A549 (cell line): ENCODE measurements at regions not wholly inside any gene's neighbourhood (a gene's known extent, or its start where the extent isn't known, plus 50 kb on each side); places are given as distances from the start of the nearest gene placed in this dataset.
"Not testable (repeated sequence)": the region's sequence is repeated elsewhere in the genome, so short reads cannot be mapped to it uniquely, and the experiment has no call there.

Experiments used
- ATAC-seq, 2 experiments: fragments of 200-7000 bp in 1 of 2; fragments of >200 bp in 1 of 2; cut with Nextera tagmentation in 1 of 2; cut with Tn5 transposase in 1 of 2; 3 replicates each; pipeline versions ENCODE4 v1.8.0 to v1.9.1; 2018 to 2020; ENCODE audit warnings: mild to moderate bottlenecking in 1 of 2, moderate library complexity in 1 of 2
- CTCF ChIA-PET: fragments of 300-600 bp; sonication (Branson Sonifier 250); formaldehyde crosslinking; extraction: SDS; loops from one replicate; lab custom pipeline; 2021; ENCODE audit warnings: antibody characterized with exemption, inconsistent platforms; lab: Yijun Ruan, JAX
- POLR2A ChIA-PET: fragments of 350-600 bp; formaldehyde crosslinking; extraction: SDS; loops from one replicate; lab custom pipeline; 2021; ENCODE audit warnings: antibody characterized with exemption, inconsistent platforms; lab: Yijun Ruan, JAX
- DNase-seq, 2 experiments: peaks; one replicate each; pipeline versions ENCODE4 v3.0.0 to v3.0.0-alpha.2; 2011 to 2016; ENCODE audit warnings: low read depth in 1 of 2, low spot score in 1 of 2
- FAIRE-seq: peaks from 2 replicates; lab custom pipeline; 2011; peaks lifted over from hg19 to GRCh38; lab: Jason Lieb, UNC
- H3K27ac ChIP-seq, 2 experiments: fragments of >200 bp; sonication (Bioruptor Twin); formaldehyde crosslinking; 3 replicates each; pipeline ENCODE4 v1.5.1; 2016 to 2017
- H3K4me1 ChIP-seq: fragments of >200 bp; sonication (Bioruptor Twin); formaldehyde crosslinking; 3 replicates; pipeline ENCODE4 v1.6.1; 2016
- H3K4me2 ChIP-seq: fragments of >200 bp; sonication (Bioruptor Twin); formaldehyde crosslinking; 3 replicates; pipeline ENCODE4 v1.6.1; 2016
- H3K4me3 ChIP-seq: fragments of >200 bp; sonication (Bioruptor Twin); formaldehyde crosslinking; 3 replicates; pipeline ENCODE4 v1.5.1; 2016
- H3K9me3 ChIP-seq: fragments of >200 bp; sonication (Bioruptor Twin); formaldehyde crosslinking; 3 replicates; pipeline ENCODE4 v1.6.1; 2016
- CBX8 ChIP-seq: fragments of 200-600 bp; sonication (generic); IDR thresholded peaks from 2 replicates; pipeline ENCODE4 v1.6.1; 2016
- CEBPB ChIP-seq, 2 experiments: fragments of >200 bp in 1 of 2; sonication (Bioruptor Twin) in 1 of 2; formaldehyde crosslinking in 1 of 2; IDR thresholded peaks; 2 replicates each; pipeline ENCODE4 v1.6.1; 2012 to 2016
- EHMT2 ChIP-seq: fragments of 200-600 bp; sonication (generic); IDR thresholded peaks from 2 replicates; pipeline ENCODE4 v1.6.1; 2016; ENCODE audit warnings: antibody characterized with exemption, low read depth, mild to moderate bottlenecking, moderate library complexity
- EP300 ChIP-seq, 2 experiments: fragments of >200 bp; sonication (Bioruptor Twin); formaldehyde crosslinking; IDR thresholded peaks; 2 replicates in 1 of 2; 3 replicates in 1 of 2; pipeline ENCODE4 v1.6.1; 2016 to 2017
- FOXS1 ChIP-seq: fragments of 250-450 bp; sonication (Bioruptor Pico); IDR thresholded peaks from 2 replicates; pipeline ENCODE4 v1.5.0; 2020; ENCODE audit warnings: mild to moderate bottlenecking, moderate library complexity
- GATA3 ChIP-seq: IDR thresholded peaks from 2 replicates; pipeline ENCODE4 v1.6.1; 2012; ENCODE audit warnings: borderline replicate concordance
- HDAC2 ChIP-seq: fragments of 200-600 bp; sonication (generic); IDR thresholded peaks from 2 replicates; pipeline ENCODE4 v1.6.1; 2016
- HOXA7 ChIP-seq: fragments of 250-450 bp; sonication (Bioruptor Pico); IDR thresholded peaks from 2 replicates; pipeline ENCODE4 v1.5.0; 2020; ENCODE audit warnings: mild to moderate bottlenecking, moderate library complexity
- HOXB13 ChIP-seq: fragments of 250-450 bp; sonication (Bioruptor Pico); IDR thresholded peaks from 2 replicates; pipeline ENCODE4 v1.5.0; 2020; ENCODE audit warnings: low read depth, mild to moderate bottlenecking, moderate library complexity
- HOXB5 ChIP-seq: fragments of 250-450 bp; sonication (Bioruptor Pico); IDR thresholded peaks from 2 replicates; pipeline ENCODE4 v1.5.0; 2020; ENCODE audit warnings: mild to moderate bottlenecking, moderate library complexity
- JUNB ChIP-seq: fragments of >200 bp; sonication (Bioruptor Twin); formaldehyde crosslinking; IDR thresholded peaks from 2 replicates; pipeline ENCODE4 v1.6.1; 2016
- KDM1A ChIP-seq: fragments of 200-600 bp; sonication (generic); IDR thresholded peaks from 2 replicates; pipeline ENCODE4 v1.6.1; 2016; ENCODE audit warnings: low read depth, mild to moderate bottlenecking
- KDM5A ChIP-seq: fragments of 200-600 bp; sonication (generic); IDR thresholded peaks from 2 replicates; pipeline ENCODE4 v1.6.1; 2016; ENCODE audit warnings: antibody characterized with exemption, mild to moderate bottlenecking
- MYC ChIP-seq: IDR thresholded peaks from 2 replicates; pipeline ENCODE4 v1.6.1; 2012; ENCODE audit warnings: mild to moderate bottlenecking, inconsistent platforms, low read length, improper control_type of control experiment, borderline replicate concordance
- PHF8 ChIP-seq: fragments of 200-600 bp; sonication (generic); IDR thresholded peaks from 2 replicates; pipeline ENCODE4 v1.6.1; 2016; ENCODE audit warnings: low read depth, mild to moderate bottlenecking, antibody characterized with exemption, moderate library complexity, borderline replicate concordance
- POLR2A ChIP-seq: IDR thresholded peaks from 2 replicates; pipeline ENCODE4 v1.6.1; 2012; ENCODE audit warnings: mild to moderate bottlenecking, low read length
- RAD21 ChIP-seq, 2 experiments: fragments of >200 bp in 1 of 2; sonication (Bioruptor Twin) in 1 of 2; formaldehyde crosslinking in 1 of 2; IDR thresholded peaks in 1 of 2; conservative IDR thresholded peaks in 1 of 2; 2 replicates in 1 of 2; 3 replicates in 1 of 2; pipeline ENCODE4 v1.6.1; 2012 to 2018; ENCODE audit warnings: inconsistent platforms in 1 of 2
- RARB ChIP-seq: fragments of 250-450 bp; sonication (Bioruptor Pico); IDR thresholded peaks from 2 replicates; pipeline ENCODE4 v1.8.0; 2021; ENCODE audit warnings: mild to moderate bottlenecking, moderate library complexity
- RFX5 ChIP-seq: fragments of 450-650 bp; IDR thresholded peaks from 2 replicates; pipeline ENCODE4 v1.7.1; 2014; ENCODE audit warnings: antibody characterized with exemption, mild to moderate bottlenecking, moderate library complexity
- RNF2 ChIP-seq: fragments of 200-600 bp; sonication (generic); IDR thresholded peaks from 2 replicates; pipeline ENCODE4 v1.6.1; 2016; ENCODE audit warnings: low read depth, mild to moderate bottlenecking, antibody characterized with exemption, moderate library complexity, borderline replicate concordance
- SMC3 ChIP-seq: fragments of >200 bp; sonication (Bioruptor Twin); formaldehyde crosslinking; IDR thresholded peaks from 3 replicates; pipeline ENCODE4 v1.6.1; 2018; ENCODE audit warnings: inconsistent platforms
- ZFP36 ChIP-seq: fragments of 450-650 bp; IDR thresholded peaks from 2 replicates; pipeline ENCODE4 v1.6.1; 2014; ENCODE audit warnings: borderline replicate concordance; ENCODE audit not compliant: partially characterized antibody
- ZNF302 ChIP-seq: fragments of 250-450 bp; sonication (Bioruptor Pico); IDR thresholded peaks from 2 replicates; pipeline ENCODE4 v1.9.0; 2021; ENCODE audit warnings: inconsistent platforms, mild to moderate bottlenecking, moderate library complexity
- WGBS: methylation state at CpG from one replicate; pipeline ENCODE4 v1.1.6; 2017; ENCODE audit errors: missing lambda C conversion rate; 5-methylcytosine and 5-hydroxymethylcytosine counted together
- TF ChIP-seq, protein P1 (sequence below): IDR thresholded peaks from 2 replicates; pipeline ENCODE4 v1.6.1; 2012
- TF ChIP-seq, protein P2 (sequence below): fragments of >200 bp; sonication (Bioruptor Twin); formaldehyde crosslinking; IDR thresholded peaks from 2 replicates; pipeline ENCODE4 v1.6.1; 2016
- TF ChIP-seq, protein P3 (sequence below): fragments of 250-450 bp; sonication (Bioruptor Pico); IDR thresholded peaks from 2 replicates; pipeline ENCODE4 v1.5.0; 2020; ENCODE audit warnings: low read depth, mild to moderate bottlenecking, moderate library complexity

DNA sequence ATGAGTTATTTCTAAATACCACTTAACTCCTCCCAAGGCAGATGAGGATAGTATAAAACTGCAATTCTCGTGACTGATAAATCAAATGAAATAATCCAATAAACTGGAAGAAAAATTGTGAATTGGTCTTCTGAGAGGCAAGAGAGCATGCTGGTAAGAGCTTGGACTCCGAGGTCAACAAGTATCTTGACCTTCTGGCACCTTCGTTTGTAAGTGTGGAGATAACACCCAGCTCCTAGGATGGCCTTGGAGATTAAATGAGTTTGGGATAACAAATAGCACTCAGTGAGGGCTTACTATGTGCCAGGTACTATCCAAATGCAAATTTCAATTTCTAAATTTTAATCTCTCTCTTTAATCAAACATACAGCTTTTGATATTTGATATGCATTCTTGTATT is 866.3 kb upstream of the WWC1 start:
- H3K9me3 ChIP-seq, result no peaks in the 10 kb centered on the region
- ChIA-PET POLR2A (no interaction called here), CTCF (no interaction called here)
- H3K4me1 ChIP-seq, result no peaks in the 10 kb centered on the region
- FAIRE-seq, result no peak
- no peak for DNase-seq
- H3K27ac ChIP-seq, result no peak overlapping the region
- 0% methylated on average over 3 of the region's 3 CpGs for WGBS
- ATAC-seq, result no peak
- no peak overlapping the region for H3K4me2 ChIP-seq
- no peak overlapping the region for H3K4me3 ChIP-seq
- TF ChIP-seq POLR2A (no peak), JUNB (no peak), EP300 (IDR thresholded peaks at IDR 0.05) (no peak), FOXS1 (CRISPR knock-in tag) (no peak), HOXB13 (CRISPR knock-in tag) (no peak)
- TF ChIP-seq, protein P1, sequence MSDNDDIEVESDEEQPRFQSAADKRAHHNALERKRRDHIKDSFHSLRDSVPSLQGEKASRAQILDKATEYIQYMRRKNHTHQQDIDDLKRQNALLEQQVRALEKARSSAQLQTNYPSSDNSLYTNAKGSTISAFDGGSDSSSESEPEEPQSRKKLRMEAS, result no peak

DNA sequence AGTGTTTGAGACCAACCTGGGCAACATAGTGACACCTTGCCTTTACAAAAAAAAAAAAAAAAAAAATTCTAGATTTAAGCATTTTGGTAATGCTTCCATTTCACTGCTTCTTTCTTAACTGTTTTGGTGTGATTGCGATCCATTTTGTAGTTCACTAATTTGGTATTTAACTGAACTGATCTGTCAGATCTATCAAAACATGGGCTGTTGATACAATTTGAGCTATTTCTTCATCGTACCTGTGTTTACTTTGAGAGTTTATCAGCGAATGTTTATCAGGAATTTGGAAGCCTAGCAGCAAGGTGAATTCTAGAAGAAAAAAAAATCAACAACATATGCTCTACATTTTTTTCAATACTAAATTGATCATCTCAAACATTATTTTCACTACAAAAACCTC is 864.9 kb upstream of the WWC1 start:
- 20% methylated on average over 3 of the region's 3 CpGs for WGBS
- CTCF ChIA-PET, result no interaction called here
- no peak for FAIRE-seq
- TF ChIP-seq HOXA7 (CRISPR knock-in tag), result no peak
- no peak for TF ChIP-seq CBX8
- TF ChIP-seq, protein P2, sequence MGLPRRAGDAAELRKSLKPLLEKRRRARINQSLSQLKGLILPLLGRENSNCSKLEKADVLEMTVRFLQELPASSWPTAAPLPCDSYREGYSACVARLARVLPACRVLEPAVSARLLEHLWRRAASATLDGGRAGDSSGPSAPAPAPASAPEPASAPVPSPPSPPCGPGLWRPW, result no peak
- TF ChIP-seq ZFP36, result no peak
- TF ChIP-seq CEBPB (IDR thresholded peaks at IDR 0.05), result no peak
- no peak for TF ChIP-seq RFX5
- TF ChIP-seq KDM1A, result no peak
- TF ChIP-seq, protein P1, result no peak
- TF ChIP-seq RAD21 (conservative IDR thresholded peaks at IDR 0.05 in 1 of 2, IDR thresholded peaks at IDR 0.05 in 1 of 2), result no peak
- H3K4me1 ChIP-seq, result no peaks in the 10 kb centered on the region
- no peak overlapping the region for H3K4me2 ChIP-seq
- no peaks in the 10 kb centered on the region for H3K9me3 ChIP-seq
- no peak overlapping the region for H3K27ac ChIP-seq
- DNase-seq, result no peak
- no peak overlapping the region for H3K4me3 ChIP-seq
- POLR2A ChIA-PET, result no interaction called here
- no peak for ATAC-seq

DNA sequence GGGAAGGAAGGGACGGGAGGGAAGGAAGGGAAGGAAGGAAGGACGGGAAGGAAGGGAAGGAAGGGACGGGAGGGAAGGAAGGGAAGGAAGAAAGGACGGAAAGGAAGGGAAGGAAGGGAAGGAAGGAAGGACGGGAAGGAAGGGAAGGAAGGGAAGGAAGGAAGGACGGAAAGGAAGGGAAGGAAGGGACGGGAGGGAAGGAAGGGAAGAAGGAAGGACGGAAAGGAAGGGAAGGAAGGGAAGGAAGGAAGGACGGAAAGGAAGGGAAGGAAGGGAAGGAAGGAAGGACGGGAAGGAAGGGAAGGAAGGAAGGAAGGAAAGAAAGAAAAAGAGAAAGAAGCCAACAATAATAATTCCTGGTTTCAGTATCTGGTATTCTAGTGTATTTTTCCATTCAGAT is 863.8 kb upstream of the WWC1 start:
- DNase-seq, ATAC-seq, CTCF ChIA-PET, H3K4me3 ChIP-seq, H3K4me1 ChIP-seq, POLR2A ChIA-PET, H3K27ac ChIP-seq, H3K4me2 ChIP-seq, H3K9me3 ChIP-seq: not testable (repeated sequence)
- FAIRE-seq, result peak; percentile 7
- WGBS, result 30% methylated on average over 4 of the region's 10 CpGs

DNA sequence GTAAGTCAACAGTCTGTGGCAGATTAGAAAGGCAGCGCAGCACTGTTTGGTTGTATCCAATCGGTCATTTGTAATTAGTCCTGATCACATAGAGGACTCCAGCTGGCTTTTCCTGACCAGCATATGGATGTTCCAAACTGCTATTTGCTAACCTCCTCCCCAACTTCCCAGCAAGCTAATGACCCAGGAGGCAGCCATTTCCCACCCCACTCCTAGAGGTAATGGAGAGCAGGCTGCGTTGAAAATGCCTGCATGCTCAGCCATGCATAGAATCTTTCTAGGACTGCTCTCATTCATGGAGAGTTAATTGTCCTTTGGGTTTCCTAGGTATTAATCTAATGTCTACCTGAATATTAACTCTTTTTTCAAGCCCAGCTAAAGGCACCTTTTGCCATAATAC is 850.6 kb upstream of the WWC1 start:
- TF ChIP-seq, protein P1, result no peak
- TF ChIP-seq, protein P3, sequence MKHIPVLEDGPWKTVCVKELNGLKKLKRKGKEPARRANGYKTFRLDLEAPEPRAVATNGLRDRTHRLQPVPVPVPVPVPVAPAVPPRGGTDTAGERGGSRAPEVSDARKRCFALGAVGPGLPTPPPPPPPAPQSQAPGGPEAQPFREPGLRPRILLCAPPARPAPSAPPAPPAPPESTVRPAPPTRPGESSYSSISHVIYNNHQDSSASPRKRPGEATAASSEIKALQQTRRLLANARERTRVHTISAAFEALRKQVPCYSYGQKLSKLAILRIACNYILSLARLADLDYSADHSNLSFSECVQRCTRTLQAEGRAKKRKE, result no peak
- TF ChIP-seq GATA3, result no peak
- TF ChIP-seq JUNB, result no peak
- no peak for TF ChIP-seq PHF8
- TF ChIP-seq CBX8, result no peak
- TF ChIP-seq RAD21 (conservative IDR thresholded peaks at IDR 0.05 in 1 of 2, IDR thresholded peaks at IDR 0.05 in 1 of 2), result no peak
- TF ChIP-seq ZNF302 (CRISPR knock-in tag), result no peak
- TF ChIP-seq RARB (CRISPR knock-in tag), result no peak
- TF ChIP-seq RFX5, result no peak
- TF ChIP-seq KDM5A, result no peak
- TF ChIP-seq HOXA7 (CRISPR knock-in tag), result no peak
- TF ChIP-seq MYC, result no peak
- no peak for TF ChIP-seq EHMT2
- TF ChIP-seq RNF2, result no peak
- TF ChIP-seq HOXB13 (CRISPR knock-in tag), result no peak
- TF ChIP-seq HDAC2, result no peak
- no peak for TF ChIP-seq SMC3
- no peak for TF ChIP-seq HOXB5
- no peaks in the 10 kb centered on the region for H3K9me3 ChIP-seq
- DNase-seq, result no peak
- no peaks in the 10 kb centered on the region for H3K4me1 ChIP-seq
- no peak for FAIRE-seq
- H3K27ac ChIP-seq, result no peak overlapping the region
- CTCF ChIA-PET, result no interaction called here
- no peak overlapping the region for H3K4me2 ChIP-seq
- ATAC-seq, result no peak
- 0% methylated on average over 3 of the region's 3 CpGs for WGBS
- no peak overlapping the region for H3K4me3 ChIP-seq
- POLR2A ChIA-PET, result no interaction called here
